Occipital lobe (tissue), 1 donor: ENCODE measurements at regions not wholly inside any gene's neighbourhood (a gene's known extent, or its start where the extent isn't known, plus 50 kb on each side); places are given as distances from the start of the nearest gene placed in this dataset.
"Not testable (repeated sequence)": the region's sequence is repeated elsewhere in the genome, so short reads cannot be mapped to it uniquely, and the experiment has no call there.

Experiments used
- DNase-seq: peaks from one replicate; lab custom pipeline; 2025; lab: John Stamatoyannopoulos, UW

DNA sequence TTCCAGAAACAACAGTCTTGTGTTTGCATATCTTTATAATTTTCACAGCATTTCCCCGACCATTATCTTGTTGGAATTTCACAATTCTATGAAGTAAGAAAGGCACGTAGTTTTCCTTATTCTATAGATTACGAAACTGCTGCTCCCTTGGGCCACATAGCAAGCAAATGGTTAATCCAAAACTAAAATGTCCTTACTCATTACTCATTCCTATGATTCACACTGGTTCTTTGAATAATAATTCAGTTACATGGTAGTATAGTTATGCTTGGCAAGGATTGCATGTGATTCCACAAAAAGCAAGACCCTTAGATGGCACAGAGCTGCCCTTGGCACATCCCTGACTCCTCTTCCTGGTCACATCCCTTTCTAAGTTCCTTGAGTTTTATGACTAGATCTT, 51.2 kb downstream of the OR13H1 start:
- DNase-seq: no peak

DNA sequence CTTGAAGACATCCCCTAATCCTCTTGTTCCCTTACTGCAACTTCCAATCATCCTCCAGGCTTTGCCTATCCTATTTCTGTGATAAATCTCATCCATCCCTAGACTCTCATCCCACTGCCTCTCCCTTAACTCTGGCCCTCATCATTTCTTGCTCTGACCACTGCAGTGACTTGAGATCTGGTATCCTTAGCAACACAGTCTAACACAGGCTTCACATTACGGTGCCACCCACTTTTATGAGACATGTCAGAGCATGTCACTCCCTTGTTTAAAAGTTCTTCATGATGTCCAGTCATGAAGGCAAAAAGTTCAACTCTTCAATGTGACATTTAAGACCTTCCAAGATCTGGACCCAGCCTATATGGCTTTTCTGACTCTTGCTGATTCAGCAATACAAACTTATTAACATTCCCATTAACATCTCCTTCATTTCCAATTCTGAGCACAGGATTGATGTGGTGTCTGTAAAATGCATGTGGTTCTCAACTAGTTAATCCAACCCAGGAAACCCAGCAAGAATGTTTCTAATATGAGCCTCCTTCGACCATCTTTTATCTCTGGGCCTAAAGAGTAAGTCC, 64.0 kb downstream of the OR13H1 start:
- no peak for DNase-seq

- DNase-seq: no peak
These were observed 65.6 kb downstream of the OR13H1 start for GRCh38 chrX:131609480-131609879.

DNA sequence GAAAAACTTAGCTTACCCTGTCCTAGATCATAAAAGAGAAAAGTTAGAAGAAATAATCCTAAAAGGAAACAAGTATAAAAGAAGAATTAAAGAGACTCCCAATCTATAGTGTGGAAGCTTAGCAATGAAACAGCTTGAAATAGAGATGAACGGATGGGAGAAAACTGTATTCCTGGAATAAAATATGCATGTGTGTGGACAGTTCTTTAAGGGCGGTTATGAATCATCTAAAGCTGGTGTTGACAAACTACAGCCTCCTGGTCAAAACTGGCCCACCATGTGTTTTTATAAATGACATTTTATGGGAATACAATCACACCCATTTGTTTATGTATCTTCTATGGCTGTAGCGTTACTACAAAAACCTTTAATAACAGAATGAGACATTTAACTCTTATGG, 69.4 kb downstream of the OR13H1 start:
- no peak for DNase-seq

GRCh38 chrX:131614241-131614640, 70.4 kb downstream of the OR13H1 start:
- DNase-seq: no peak

DNA sequence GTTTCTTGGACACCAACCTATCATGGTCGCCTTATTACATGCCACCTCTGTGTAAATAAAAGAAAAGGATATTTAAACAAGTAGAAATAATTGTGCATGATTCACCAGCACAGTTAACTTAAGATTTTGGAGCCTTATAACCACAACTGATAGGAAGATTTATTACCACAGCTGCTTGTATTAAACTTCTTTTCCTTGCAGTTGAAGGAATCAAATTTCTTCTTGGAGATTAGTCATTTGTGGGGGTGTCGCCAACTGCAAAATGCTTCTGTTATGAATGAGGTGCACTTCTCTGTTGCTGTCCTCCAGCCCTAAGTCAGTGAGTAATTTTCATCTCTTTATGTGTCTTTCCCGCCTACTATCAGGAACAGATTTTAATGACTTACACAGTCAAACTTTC, 73.3 kb downstream of the OR13H1 start:
- no peak for DNase-seq

DNA sequence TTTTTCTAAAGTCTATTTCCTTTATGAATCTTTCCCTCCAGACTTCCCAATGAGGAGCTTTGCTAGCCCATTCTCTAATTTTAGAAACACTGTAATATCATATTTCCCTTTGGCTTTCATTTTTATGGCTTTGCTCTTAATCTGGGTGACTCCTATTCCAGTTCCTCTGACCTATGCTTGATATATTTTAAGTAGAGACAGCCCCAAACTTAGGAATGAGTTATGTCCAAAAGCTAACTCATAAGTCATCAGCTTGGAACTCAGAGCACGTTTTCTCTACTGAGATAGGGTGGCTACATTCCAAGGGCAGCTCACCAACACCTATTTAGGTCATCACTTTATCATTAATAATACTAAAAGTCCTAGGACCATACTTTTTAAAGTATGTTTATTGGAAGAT, 77.8 kb downstream of the OR13H1 start:
- DNase-seq: no peak

GRCh38 chrX:131626681-131627296, 82.9 kb downstream of the OR13H1 start:
- DNase-seq: no peak

DNA sequence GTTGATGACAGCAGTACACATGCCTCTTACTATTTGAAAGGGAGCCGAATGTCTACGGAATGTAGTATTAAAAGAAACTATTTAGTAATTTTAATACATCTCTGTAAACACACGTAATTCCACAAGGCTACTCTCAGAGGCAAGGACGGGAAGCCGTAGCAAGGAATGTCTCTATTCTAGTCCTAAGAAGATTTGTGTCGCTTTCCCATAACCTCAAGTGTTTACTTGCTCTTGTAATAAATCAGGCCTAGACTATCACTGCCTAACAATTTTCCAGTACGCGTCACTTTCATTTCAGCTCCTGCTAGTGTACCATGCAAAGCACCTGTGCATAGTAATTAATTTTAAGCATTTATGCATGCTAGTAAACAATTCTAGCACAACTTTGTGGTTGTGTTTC, 86.7 kb downstream of the OR13H1 start:
- no peak for DNase-seq

DNA sequence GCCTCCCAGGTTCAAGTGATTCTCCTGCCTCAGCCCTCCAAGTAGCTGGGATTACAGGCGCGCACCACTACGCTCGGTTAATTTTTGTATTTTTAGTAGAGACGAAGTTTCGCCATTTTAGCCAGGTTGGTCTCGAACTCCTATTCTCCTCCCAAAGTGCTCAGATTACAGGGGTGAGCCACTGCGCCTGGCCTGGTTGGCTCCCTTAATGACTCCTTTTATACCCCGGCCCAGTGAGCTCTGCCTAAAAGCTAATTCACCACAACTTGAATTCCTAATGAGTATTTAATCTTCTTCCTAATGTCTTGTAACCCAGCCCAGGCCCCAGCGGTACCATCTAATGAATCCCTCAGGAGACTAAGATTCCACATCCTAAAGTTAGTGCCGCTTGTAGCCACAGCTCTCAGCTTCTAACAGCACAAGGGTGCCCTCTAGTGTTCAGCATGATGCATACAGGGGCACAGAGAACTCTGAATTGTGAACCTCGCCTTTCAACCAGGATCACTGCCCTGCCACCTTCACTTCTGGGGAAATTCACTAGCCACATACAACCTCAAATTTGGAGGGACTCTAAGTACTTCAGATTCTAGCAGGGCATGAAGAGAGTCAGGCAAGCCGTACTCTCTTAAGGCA, 89.5 kb downstream of the OR13H1 start:
- DNase-seq: peak; percentile 0

DNA sequence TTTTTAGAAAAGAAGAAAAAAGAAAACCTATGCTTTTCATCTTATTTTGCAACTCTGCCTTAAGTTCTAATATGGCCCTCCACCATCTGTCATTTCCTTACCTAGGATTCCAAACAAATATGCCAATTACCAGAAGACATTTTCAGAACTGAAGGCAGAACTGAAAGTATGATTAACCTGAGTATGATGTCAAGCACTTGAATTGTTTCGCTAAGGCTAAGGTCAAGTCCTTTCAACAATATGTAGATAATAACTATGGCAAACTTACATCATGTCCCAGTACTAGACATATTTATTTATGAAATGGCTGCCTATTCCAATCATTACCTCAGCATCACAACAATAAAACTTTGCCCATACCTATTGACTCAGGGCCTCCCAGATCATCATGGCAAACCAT, 91.0 kb downstream of the OR13H1 start:
- DNase-seq: no peak

GRCh38 chrX:131646106-131646505, 102.2 kb downstream of the OR13H1 start:
- DNase-seq: no peak

- DNase-seq: no peak
These were observed 105.9 kb downstream of the OR13H1 start for GRCh38 chrX:131649741-131650140.

DNA sequence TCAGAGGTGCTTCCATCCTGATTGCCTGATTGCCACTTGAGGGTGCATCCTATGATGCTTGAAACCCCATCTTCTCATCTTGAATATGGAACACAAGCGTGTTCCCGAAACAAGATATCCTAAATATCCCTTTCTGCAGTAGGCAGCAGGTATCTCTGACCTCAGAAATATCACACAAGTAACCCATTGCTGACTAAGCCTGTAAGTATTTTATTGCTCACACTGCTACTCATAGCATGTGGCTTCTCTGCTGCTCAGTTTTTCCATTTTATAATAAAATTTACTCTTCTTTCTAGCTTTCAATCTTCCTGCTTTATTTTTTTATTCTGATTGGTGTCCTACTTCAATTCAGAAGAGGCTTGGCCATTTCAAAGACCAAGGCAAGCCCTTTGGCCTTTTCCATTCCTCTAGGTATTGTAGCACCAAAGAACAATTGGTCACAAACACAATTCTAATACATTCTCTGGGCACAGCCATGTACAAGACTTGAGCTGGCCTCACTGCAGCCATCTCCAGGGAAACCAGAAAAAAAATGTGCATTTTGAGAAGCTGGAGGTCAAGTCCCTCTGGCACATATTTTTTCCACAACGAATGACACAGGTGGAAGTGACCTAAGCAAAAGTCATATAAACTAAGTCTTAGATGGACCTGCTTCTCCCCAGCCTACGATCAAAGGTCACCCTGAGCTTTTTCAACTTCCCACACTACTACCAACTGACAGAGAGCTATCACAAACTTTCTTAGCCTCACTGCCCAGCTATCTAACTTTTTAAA, 107.0 kb downstream of the OR13H1 start:
- no peak for DNase-seq

- not testable (repeated sequence) for DNase-seq
These were observed 119.9 kb downstream of the OR13H1 start for GRCh38 chrX:131663726-131664125.

DNA sequence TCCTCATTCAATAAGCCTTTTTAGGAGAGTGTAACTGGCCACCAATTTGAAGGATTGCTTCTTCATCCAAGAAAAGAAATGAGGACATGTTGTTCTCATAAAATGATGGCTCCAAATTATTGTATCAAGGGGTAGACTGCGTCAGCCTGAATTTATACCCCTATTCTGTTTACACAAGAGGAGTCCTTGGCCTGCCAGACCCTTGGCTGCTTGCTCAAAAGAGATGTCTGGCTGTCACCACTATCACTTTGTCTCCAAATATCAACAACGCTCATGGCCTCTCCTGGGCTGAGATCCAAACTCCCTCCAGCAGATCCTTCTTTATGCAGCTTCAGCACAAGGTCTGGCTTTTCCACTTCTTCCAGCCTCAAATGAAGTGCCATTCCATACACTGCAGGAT, 127.9 kb downstream of the OR13H1 start:
- no peak for DNase-seq

GRCh38 chrX:131675596-131676194, 131.8 kb downstream of the OR13H1 start:
- DNase-seq: no peak

DNA sequence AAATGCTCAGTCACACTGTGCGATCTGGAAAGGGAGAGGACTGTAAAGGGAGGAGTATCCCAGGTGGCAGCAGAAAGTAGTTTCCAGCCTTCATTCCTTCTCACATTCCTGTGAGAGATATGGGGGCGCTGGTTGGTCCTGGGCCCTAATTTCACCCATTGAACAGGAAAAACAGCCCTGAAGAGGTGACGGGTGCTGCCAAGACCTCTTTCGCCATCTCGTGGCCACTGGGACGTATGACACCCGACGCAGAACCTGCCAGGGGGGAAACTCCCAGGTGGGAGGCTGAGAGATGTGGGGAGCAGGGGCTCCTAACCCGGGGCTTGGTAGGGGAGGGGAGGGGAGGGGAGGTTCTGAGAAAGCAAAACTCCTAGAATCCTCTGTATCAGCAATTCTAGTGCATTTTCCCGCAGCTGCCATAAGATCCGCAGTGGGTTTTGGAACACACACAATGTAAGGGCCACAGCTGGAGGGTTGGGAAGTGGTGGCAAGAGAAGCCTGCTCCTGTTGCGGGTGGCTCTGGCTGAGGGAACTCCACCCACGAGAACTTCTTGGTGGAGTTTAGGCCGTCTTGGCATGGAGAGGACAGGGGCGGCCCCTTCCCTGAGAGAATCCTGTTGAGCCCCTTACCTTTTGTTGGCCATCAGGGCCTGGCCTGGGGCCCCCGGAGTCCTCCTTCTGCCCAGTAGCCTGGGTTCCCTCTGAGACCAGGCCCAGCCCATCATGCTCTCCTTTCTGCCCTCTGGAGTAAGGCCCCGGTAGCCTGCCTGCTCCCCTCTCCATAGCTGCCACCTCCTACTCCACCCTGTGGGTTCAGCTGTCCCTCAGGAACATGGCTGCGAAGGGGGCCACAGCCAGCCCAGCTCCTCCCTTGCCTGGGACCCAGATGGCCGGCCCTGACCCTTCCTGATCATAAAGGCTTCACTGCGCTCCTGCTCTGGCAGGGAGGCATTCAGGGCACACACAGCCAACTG, 134.1 kb downstream of the OR13H1 start:
- no peak for DNase-seq

- not testable (repeated sequence) for DNase-seq
These were observed 138.9 kb downstream of the OR13H1 start for GRCh38 chrX:131682735-131683134.

GRCh38 chrX:131693359-131693758, 149.5 kb downstream of the OR13H1 start:
- DNase-seq: no peak

GRCh38 chrX:131696989-131697388, 153.1 kb downstream of the OR13H1 start:
- DNase-seq: not testable (repeated sequence)
